HepG2 (cell line): ENCODE measurements at regions not wholly inside any gene's neighbourhood (a gene's known extent, or its start where the extent isn't known, plus 50 kb on each side); places are given as distances from the start of the nearest gene placed in this dataset.

Experiments used
- ATF1 ChIP-seq: IDR thresholded peaks from 2 replicates; pipeline ENCODE4 v1.6.1; 2016; ENCODE audit warnings: mild to moderate bottlenecking, control low read depth
- GMEB2 ChIP-seq: IDR thresholded peaks from 2 replicates; pipeline ENCODE4 v1.6.1; 2016; ENCODE audit warnings: missing biosample characterization, missing genetic modification reagents, low read depth
- POLR2AphosphoS5 ChIP-seq: IDR thresholded peaks from 2 replicates; pipeline ENCODE4 v1.6.1; 2012; ENCODE audit warnings: low read depth, low read length
- POLR2G ChIP-seq: fragments of 200-400 bp; formaldehyde crosslinking; IDR thresholded peaks from 2 replicates; pipeline ENCODE4 v1.6.1; 2018; ENCODE audit warnings: mild to moderate bottlenecking, low read depth, low read length, moderate library complexity

- TF ChIP-seq POLR2G (no peak), GMEB2 (CRISPR knock-in tag) (no peak), POLR2AphosphoS5 (no peak), ATF1 (CRISPR knock-in tag) (no peak)
These were observed 1226.7 kb downstream of the NLGN4Y start for GRCh38 chrY:15751001-15751400.
